DMS79 (cell line): ENCODE measurements at regions not wholly inside any gene's neighbourhood (a gene's known extent, or its start where the extent isn't known, plus 50 kb on each side); places are given as distances from the start of the nearest gene placed in this dataset.
"Not testable (repeated sequence)": the region's sequence is repeated elsewhere in the genome, so short reads cannot be mapped to it uniquely, and the experiment has no call there.

ENCODE experiments used
- DNase-seq: peaks from one replicate; lab custom pipeline; 2025; lab: John Stamatoyannopoulos, UW

GRCh38 chr10:77740396-77740795 lies 102.8 kb upstream of the KCNMA1 start:
- DNase-seq = not testable (repeated sequence)

- no peak for DNase-seq
Measured at GRCh38 chr10:77738496-77739158, 101.0 kb upstream of the KCNMA1 start.

- no peak for DNase-seq
Measured at GRCh38 chr10:77737608-77738007, 100.0 kb upstream of the KCNMA1 start.

- not testable (repeated sequence) for DNase-seq
Measured at GRCh38 chr10:77735136-77735535, 97.5 kb upstream of the KCNMA1 start.

DNA sequence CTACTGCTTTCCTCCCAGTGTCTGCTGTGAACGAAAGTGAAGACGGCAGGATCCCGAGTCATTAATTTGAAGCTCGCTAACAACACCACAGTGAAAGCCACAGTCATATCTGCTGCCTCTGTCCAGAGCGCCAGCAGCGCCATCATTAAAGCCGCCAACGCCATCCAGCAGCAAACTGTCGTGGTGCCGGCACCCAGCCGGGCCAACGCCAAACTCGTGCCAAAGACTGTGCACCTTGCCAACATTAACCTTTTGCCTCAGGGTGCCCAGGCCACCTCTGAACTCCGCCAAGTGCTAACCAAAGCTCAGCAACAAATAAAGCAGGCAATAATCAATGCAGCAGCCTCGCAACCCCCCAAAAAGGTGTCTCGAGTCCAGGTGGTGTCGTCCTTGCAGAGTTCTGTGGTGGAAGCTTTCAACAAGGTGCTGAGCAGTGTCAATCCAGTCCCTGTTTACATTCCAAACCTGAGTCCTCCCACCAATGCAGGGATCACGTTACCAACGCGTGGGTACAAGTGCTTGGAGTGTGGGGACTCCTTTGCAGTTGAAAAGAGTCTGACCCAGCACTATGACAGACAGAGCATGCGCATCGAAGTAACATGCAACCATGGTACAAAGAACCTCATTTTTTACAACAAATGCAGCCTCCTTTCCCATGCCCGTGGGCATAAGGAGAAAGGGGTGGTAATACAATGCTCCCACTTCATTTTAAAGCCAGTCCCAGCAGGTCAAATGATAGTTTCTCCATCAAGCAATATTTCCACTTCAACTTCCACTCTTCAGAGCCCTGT lies 94.8 kb upstream of the KCNMA1 start:
- no peak for DNase-seq

DNA sequence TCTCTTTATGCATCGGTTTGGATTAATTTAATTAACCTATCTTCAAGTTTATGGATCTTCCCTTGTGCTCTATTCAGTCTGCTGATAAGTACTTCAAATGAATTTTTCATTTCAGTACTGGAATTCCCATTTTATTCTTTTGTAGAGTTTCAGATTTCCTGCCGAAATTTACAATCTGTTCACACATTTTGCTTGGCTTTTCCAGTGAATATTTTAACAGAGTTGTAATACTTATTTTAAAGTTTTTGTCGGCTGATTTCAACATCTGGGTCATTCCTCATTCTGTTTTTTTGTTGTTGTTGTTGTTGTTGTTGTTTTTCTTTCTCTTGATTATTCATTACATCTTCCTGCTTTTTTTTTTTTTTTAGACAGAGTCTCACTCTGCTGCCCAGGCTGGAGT lies 89.9 kb upstream of the KCNMA1 start:
- DNase-seq = no peak

DNA sequence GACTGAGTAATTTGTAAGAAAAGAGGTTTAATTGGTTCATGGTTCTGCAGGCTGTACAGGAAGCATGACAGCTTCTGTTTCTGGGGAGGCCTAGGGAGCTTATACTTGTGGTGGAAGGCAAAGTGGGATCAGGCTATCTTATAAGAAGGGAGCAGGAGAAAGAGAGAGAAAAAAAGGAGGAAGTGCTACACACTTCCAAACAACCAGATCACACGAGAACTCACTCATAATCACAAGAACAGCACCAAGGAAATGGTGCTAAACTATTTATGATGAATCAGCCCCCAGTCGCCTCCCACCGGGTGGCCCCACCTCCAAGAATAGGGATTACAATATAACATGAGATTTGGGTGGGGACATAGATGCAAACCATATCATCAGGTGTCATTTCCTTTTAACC lies 89.1 kb upstream of the KCNMA1 start:
- DNase-seq = no peak

DNA sequence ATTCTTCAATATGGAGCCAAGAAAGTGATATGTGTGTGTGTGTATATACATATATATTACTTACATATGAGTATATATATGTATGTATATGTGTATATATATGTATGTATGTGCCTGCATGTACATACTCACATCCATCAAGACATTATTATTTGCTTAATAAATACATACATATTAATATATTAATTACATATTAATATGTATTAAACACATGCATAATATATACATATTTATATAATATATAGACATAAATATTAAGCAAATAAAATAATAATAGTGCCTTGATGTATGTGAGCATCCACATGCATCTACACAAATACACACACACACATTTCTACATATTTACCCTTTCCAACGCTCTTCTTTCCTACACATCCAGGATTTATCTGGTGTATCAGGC lies 88.7 kb upstream of the KCNMA1 start:
- no peak for DNase-seq

DNA sequence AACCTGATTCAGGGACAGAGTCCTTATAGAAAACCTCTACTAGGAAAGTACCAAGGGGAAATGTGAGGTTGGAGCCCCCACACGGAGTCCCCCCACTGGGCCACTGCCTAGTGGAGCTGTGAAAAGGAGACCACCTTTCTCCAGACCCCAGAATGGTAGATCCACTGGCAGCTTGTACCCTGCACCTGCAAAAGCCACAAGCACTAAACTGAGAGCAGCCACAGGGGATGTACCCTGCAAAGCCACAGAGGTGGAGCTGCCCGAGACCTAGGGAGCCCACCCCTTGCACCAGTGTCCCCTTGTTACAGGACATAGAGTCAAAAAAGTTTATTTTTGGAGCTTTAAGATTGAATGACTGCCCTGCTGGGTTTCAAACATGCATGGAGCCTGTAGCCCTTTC lies 87.2 kb upstream of the KCNMA1 start:
- DNase-seq = no peak

GRCh38 chr10:77723376-77723775 lies 85.8 kb upstream of the KCNMA1 start:
- DNase-seq = no peak

GRCh38 chr10:77722956-77723355 lies 85.3 kb upstream of the KCNMA1 start:
- peak; percentile 49 for DNase-seq

DNA sequence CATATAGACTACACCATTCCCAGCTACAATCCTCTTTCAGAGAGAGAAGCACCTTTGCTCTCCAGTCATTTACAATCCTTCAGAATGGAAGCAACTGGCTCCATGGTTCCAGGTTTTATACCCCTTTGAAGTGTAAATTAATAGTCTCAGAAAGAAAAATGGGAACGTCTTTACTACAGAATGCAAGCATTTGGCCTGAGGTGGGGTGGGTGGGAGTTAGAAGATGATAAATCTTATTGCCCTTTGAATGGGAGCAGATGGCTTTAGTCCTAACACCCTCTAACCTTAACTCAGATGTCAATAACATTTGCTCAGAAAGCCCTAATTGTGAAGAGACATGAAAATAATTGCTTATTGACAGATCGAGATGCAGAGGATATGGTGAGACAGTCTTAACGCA lies 84.2 kb upstream of the KCNMA1 start:
- DNase-seq = no peak

DNA sequence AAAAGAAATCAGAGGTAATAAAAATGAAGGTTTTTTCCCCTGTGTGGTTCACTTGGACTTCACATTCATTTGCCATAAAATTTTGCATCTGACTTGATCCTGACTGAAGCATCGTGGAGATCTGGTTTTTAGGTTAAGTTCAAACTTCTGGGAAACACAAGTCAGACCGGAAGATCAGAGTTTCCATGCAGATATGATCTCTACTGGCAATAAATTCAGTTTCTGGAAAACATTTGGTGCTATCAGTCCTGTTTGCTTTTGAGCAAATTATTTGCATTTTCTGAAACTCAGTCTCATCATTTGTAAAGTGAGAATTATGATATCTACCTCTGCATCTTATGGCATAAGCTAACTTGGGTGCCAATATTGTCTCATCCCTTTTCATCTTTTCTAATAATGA lies 81.3 kb upstream of the KCNMA1 start:
- DNase-seq = no peak

DNA sequence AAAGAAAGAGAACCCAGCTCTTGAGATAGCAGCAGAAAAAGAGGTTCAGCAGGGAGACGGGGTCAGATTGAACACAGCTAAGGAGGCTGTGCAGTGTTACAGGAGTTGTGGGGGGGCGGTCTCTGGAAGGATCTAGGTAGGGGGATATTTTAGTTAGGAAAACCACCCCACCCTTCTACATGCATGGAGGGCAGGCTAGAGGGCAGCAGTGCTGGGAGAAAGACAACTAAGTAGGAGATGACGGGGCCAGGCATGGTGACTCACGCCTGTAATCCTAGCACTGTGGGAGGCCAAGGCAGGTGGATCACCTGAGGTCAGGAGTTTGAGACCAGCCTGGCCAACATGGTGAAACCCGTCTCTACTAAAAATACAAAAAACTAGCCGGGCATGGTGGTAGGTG lies 80.7 kb upstream of the KCNMA1 start:
- DNase-seq = not testable (repeated sequence)

DNA sequence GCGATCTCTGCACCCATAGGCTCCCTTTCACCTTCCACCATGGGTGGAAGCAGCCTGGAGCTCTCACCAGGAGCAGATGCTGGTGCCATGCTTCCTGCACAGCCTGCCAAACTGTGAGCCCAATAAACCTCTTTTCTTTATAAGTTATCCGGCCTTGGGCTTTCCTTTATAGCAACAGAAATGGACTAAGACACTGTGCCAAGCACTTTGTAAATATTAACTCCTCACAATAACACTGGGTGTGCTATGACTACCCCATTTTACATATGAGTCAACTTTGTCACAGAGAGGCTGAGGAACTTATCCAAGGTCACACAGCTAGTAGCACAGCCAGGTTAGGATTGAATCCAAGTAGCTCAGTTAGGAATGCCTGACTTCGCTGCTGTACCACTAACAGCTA lies 79.7 kb upstream of the KCNMA1 start:
- DNase-seq = no peak

DNA sequence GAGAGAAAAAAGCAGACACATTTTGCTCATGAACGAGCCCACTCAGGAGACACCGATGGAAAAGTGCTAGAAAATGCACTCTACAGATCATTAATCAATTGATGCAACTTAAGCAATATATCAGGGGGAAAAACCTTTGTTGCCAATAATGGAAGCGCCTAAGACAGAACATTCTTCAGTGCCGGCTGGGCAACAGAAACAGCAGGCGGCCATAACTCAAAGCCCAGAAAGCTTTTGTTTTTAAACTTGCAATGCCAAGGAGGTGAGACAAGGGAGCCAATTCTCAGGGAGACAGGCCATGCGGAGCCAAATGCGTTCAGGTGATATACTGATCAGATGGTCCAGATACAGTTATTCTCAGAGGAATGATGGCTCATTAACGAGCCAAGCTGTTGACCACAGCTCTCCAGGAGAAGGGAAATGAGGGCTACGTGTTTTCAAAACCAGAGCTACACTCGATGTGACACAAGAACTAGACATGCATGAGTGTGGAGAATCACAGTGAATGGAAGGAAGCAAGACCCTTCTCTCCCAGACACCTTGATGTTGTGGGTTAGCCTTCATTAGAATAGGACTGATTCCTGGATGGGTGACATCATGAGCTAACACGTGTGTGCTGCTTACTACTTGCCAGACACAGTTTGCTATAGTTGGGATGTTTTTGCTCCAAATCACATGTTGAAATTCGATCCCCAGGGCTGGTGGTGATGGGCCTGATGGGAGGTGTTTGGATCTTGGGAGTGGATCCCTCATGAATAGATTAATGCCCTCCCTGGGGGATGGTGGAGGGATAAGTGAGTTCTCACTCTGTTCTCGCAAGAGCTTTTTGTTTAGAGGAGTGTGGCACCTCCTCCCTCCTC lies 79.1 kb upstream of the KCNMA1 start:
- peak; percentile 44 for DNase-seq

DNA sequence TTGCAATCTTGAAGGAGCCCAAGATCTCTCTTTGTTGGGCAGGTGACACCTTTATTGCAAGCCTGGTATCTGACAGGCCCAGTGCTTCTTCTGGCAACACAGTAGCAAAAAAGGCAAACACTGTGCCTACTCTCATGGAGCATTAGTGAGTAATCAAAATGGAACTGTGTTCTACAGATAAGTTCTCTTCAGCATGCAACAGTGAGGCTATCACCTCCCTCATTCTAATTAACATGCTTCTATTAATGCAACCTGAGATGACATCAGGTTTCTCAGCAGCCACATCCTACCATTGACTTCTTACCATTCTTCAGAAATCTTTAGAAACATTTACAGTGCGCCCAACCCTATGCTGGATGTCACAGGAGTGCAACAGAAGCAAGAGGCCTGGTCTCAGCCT lies 77.9 kb upstream of the KCNMA1 start:
- no peak for DNase-seq

DNA sequence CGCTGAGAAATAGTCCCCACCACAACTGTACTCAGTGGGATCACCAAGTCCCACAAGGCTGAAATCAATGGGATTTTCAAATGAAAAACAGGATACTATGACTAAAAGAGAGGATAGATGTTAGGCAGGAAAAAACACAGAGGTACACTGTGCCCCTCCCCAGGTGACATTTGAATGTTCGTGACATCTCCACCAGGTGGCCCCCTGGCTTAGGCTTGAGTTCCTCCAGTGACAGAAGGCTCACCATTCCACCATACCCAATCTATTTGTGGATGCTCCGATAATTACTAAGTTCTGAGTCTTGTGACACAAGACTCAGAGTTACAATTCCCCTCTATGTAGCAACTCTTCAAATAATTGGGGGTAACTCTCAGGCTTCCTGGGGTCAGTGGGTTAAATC lies 77.5 kb upstream of the KCNMA1 start:
- no peak for DNase-seq

- DNase-seq = no peak
Measured at GRCh38 chr10:77713521-77714280, 76.1 kb upstream of the KCNMA1 start.

- DNase-seq = no peak
Measured at GRCh38 chr10:77712207-77712606, 74.6 kb upstream of the KCNMA1 start.

DNA sequence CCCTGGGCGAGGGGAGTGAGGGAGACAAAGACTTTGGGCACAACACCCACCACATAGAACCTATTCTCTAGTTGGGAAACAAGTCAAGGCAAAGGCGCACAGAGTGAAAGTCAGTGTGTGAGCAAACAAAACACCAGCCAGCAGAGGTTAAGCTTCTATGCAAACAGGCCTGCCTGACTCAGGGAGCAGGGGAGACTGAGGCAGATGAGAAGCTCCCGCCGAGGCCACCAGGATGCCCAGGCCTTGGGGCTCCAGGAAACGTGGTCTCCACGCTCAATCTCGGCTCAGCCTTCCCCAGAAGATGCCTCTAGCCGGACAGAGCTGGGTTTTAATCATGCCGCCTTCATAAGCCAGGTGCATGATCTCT lies 74.1 kb upstream of the KCNMA1 start:
- DNase-seq = no peak
